Astrocyte (in vitro differentiated cells and primary cell): ENCODE measurements at regions not wholly inside any gene's neighbourhood (a gene's known extent, or its start where the extent isn't known, plus 50 kb on each side); places are given as distances from the start of the nearest gene placed in this dataset.
"Not testable (repeated sequence)": the region's sequence is repeated elsewhere in the genome, so short reads cannot be mapped to it uniquely, and the experiment has no call there.

Experiments
- DNase-seq: peaks from one replicate; pipeline ENCODE4 v3.0.0-alpha.2; 2010; ENCODE audit warnings: low read depth
- FAIRE-seq: peaks from 2 replicates; lab custom pipeline; 2011; peaks lifted over from hg19 to GRCh38; lab: Jason Lieb, UNC
- H2AFZ ChIP-seq: 2 replicates; pipeline ENCODE4 v1.6.0; 2012; ENCODE audit warnings: low read depth, low read length, inconsistent platforms
- H3K27ac ChIP-seq: 2 replicates; pipeline ENCODE4 v1.5.1; 2011; ENCODE audit warnings: low read depth, low read length, inconsistent platforms
- H3K27me3 ChIP-seq: 2 replicates; pipeline ENCODE4 v1.6.0; 2011; ENCODE audit warnings: low read length, inconsistent platforms; ENCODE audit not compliant: insufficient read depth
- H3K36me3 ChIP-seq: 2 replicates; pipeline ENCODE4 v1.5.1; 2011; ENCODE audit warnings: low read length, inconsistent platforms; ENCODE audit not compliant: insufficient read depth
- H3K4me1 ChIP-seq: 2 replicates; pipeline ENCODE4 v1.5.1; 2011; ENCODE audit warnings: low read length, inconsistent platforms; ENCODE audit not compliant: insufficient read depth
- H3K4me2 ChIP-seq: 2 replicates; pipeline ENCODE4 v1.6.0; 2012; ENCODE audit warnings: low read length, inconsistent platforms
- H3K4me3 ChIP-seq: 2 replicates; pipeline ENCODE4 v1.5.1; 2011; ENCODE audit warnings: low read depth, mild to moderate bottlenecking, low read length, inconsistent platforms; ENCODE audit not compliant: insufficient read depth
- H3K79me2 ChIP-seq: 2 replicates; pipeline ENCODE4 v1.6.0; 2012; ENCODE audit warnings: mild to moderate bottlenecking, low read length, inconsistent platforms; ENCODE audit not compliant: insufficient read depth
- H3K9ac ChIP-seq: 2 replicates; pipeline ENCODE4 v1.6.0; 2012; ENCODE audit warnings: mild to moderate bottlenecking, low read length, inconsistent platforms
- H3K9me3 ChIP-seq: 2 replicates; pipeline ENCODE4 v1.5.1; 2012; ENCODE audit warnings: low read depth, mild to moderate bottlenecking, low read length, inconsistent platforms; ENCODE audit not compliant: insufficient read depth
- H4K20me1 ChIP-seq: 2 replicates; pipeline ENCODE4 v1.6.0; 2012; ENCODE audit warnings: low read length, inconsistent platforms; ENCODE audit not compliant: insufficient read depth
- H3K27ac Mint-ChIP-seq: one replicate; pipeline ENCODE4 v1.8.0; 2021; ENCODE audit warnings: mild to moderate bottlenecking, mixed read lengths; ENCODE audit not compliant: unreplicated experiment
- H3K27me3 Mint-ChIP-seq: one replicate; pipeline ENCODE4 v1.8.0; 2021; ENCODE audit warnings: low read depth, mixed read lengths; ENCODE audit not compliant: unreplicated experiment
- H3K36me3 Mint-ChIP-seq: one replicate; pipeline ENCODE4 v1.8.0; 2021; ENCODE audit warnings: low read depth, mixed read lengths; ENCODE audit not compliant: unreplicated experiment
- H3K4me1 Mint-ChIP-seq: one replicate; pipeline ENCODE4 v1.8.0; 2021; ENCODE audit warnings: low read depth, mixed read lengths; ENCODE audit not compliant: unreplicated experiment
- H3K4me3 Mint-ChIP-seq: one replicate; pipeline ENCODE4 v1.8.0; 2021; ENCODE audit warnings: mild to moderate bottlenecking, moderate library complexity, mixed read lengths; ENCODE audit not compliant: unreplicated experiment
- H3K9me3 Mint-ChIP-seq: one replicate; pipeline ENCODE4 v1.8.0; 2021; ENCODE audit warnings: mild to moderate bottlenecking, mixed read lengths; ENCODE audit not compliant: unreplicated experiment
- CTCF ChIP-seq: IDR thresholded peaks from 2 replicates; pipeline ENCODE4 v1.5.1; 2011; ENCODE audit warnings: low read depth, mild to moderate bottlenecking, inconsistent platforms, low read length, moderate library complexity; ENCODE audit not compliant: insufficient read depth
- EZH2 ChIP-seq: IDR thresholded peaks from 2 replicates; pipeline ENCODE4 v1.6.1; 2012; ENCODE audit warnings: mild to moderate bottlenecking, low read length, inconsistent platforms; ENCODE audit not compliant: insufficient read depth

- Histone ChIP-seq H3K9me3 (no peaks in the 10 kb centered on the region), H3K27ac (no peak overlapping the region), H3K4me1 (no peaks in the 10 kb centered on the region), H3K79me2 (no peaks in the 10 kb centered on the region), H3K27me3 (no peaks in the 10 kb centered on the region), H3K4me3 (no peak overlapping the region), H4K20me1 (no peaks in the 10 kb centered on the region), H3K36me3 (no peaks in the 10 kb centered on the region), H3K4me2 (no peak overlapping the region), H3K9ac (no peak overlapping the region), H2AFZ (no peak overlapping the region)
- DNase-seq = no peak
- FAIRE-seq = no peak
- Mint-ChIP-seq H3K27me3 (no peaks in the 10 kb centered on the region), H3K36me3 (no peaks in the 10 kb centered on the region), H3K4me1 (no peaks in the 10 kb centered on the region), H3K27ac (no peak overlapping the region), H3K4me3 (no peak overlapping the region), H3K9me3 (no peaks in the 10 kb centered on the region)
- TF ChIP-seq CTCF (no peak), EZH2 (no peak)
Measured at GRCh38 chr6:50410579-50410978, 302.7 kb upstream of the TFAP2D start.

- H3K9me3 ChIP-seq, H3K27ac Mint-ChIP-seq, H3K79me2 ChIP-seq, H3K9me3 Mint-ChIP-seq, H3K36me3 ChIP-seq, H3K4me3 ChIP-seq, H3K27ac ChIP-seq, H4K20me1 ChIP-seq, H3K4me3 Mint-ChIP-seq, H3K9ac ChIP-seq, H3K27me3 ChIP-seq, H3K4me2 ChIP-seq, H2AFZ ChIP-seq, FAIRE-seq, H3K36me3 Mint-ChIP-seq, H3K27me3 Mint-ChIP-seq, H3K4me1 ChIP-seq, H3K4me1 Mint-ChIP-seq, DNase-seq: not testable (repeated sequence)
Measured at GRCh38 chr6:50421041-50421440, 292.3 kb upstream of the TFAP2D start.

- no peak overlapping the region for H3K9ac ChIP-seq
- H3K36me3 Mint-ChIP-seq = no peaks in the 10 kb centered on the region
- no peaks in the 10 kb centered on the region for H3K27me3 ChIP-seq
- no peak overlapping the region for H3K27ac ChIP-seq
- no peaks in the 10 kb centered on the region for H3K36me3 ChIP-seq
- H2AFZ ChIP-seq = no peak overlapping the region
- no peak for FAIRE-seq
- no peaks in the 10 kb centered on the region for H3K4me1 ChIP-seq
- H3K9me3 ChIP-seq = no peaks in the 10 kb centered on the region
- H3K27ac Mint-ChIP-seq = no peak overlapping the region
- no peaks in the 10 kb centered on the region for H3K9me3 Mint-ChIP-seq
- no peaks in the 10 kb centered on the region for H3K27me3 Mint-ChIP-seq
- H3K4me3 ChIP-seq = no peak overlapping the region
- TF ChIP-seq CTCF (no peak), EZH2 (no peak)
- H4K20me1 ChIP-seq = no peaks in the 10 kb centered on the region
- no peak overlapping the region for H3K4me2 ChIP-seq
- no peak overlapping the region for H3K4me3 Mint-ChIP-seq
- DNase-seq = no peak
- no peaks in the 10 kb centered on the region for H3K4me1 Mint-ChIP-seq
- no peaks in the 10 kb centered on the region for H3K79me2 ChIP-seq
Measured at GRCh38 chr6:50427267-50427666, 286.1 kb upstream of the TFAP2D start.
